A549 (cell line): ENCODE measurements at regions not wholly inside any gene's neighbourhood (a gene's known extent, or its start where the extent isn't known, plus 50 kb on each side); places are given as distances from the start of the nearest gene placed in this dataset.

ENCODE experiments used
- HMGXB4 ChIP-seq: fragments of 250-450 bp; sonication (Bioruptor Pico); IDR thresholded peaks from 2 replicates; pipeline ENCODE4 v1.5.0; 2021; ENCODE audit warnings: mild to moderate bottlenecking, moderate library complexity, borderline replicate concordance
- TF ChIP-seq, protein P1 (sequence below): fragments of >200 bp; sonication (Bioruptor Twin); formaldehyde crosslinking; IDR thresholded peaks from 3 replicates; pipeline ENCODE4 v1.6.1; 2016

GRCh38 chr21:17201741-17202260, 311.0 kb upstream of the CXADR start:
- TF ChIP-seq HMGXB4 (CRISPR knock-in tag), result no peak
- TF ChIP-seq, protein P1, sequence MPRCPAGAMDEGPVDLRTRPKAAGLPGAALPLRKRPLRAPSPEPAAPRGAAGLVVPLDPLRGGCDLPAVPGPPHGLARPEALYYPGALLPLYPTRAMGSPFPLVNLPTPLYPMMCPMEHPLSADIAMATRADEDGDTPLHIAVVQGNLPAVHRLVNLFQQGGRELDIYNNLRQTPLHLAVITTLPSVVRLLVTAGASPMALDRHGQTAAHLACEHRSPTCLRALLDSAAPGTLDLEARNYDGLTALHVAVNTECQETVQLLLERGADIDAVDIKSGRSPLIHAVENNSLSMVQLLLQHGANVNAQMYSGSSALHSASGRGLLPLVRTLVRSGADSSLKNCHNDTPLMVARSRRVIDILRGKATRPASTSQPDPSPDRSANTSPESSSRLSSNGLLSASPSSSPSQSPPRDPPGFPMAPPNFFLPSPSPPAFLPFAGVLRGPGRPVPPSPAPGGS, result no peak
